Neuronal stem cell (in vitro differentiated cells): ENCODE measurements at regions not wholly inside any gene's neighbourhood (a gene's known extent, or its start where the extent isn't known, plus 50 kb on each side); places are given as distances from the start of the nearest gene placed in this dataset. TPM values are rescaled to one million over a fixed set of nuclear protein-coding genes. Genes with fewer than 3 reads are reported as not detected.

Experiments used
- small RNA-seq: library from polyadenylated mRNA; stranded (forward); fragments of <200 nt; extraction: miRNeasy Mini kit (QIAGEN cat#:217004); gene quantifications from one replicate; pipeline ENCODE3, GENCODE V24; 2013; ENCODE audit not compliant: insufficient read depth

Small RNAs in the stretch of these regions (small RNA-seq; reads per million reads assigned to genes)
- not detected for gene MRPS36P2
